GM21717 (cell line): ENCODE measurements at regions not wholly inside any gene's neighbourhood (a gene's known extent, or its start where the extent isn't known, plus 50 kb on each side); places are given as distances from the start of the nearest gene placed in this dataset.
"Not testable (repeated sequence)": the region's sequence is repeated elsewhere in the genome, so short reads cannot be mapped to it uniquely, and the experiment has no call there.

Experiments
- ATAC-seq: cut with Tn5 transposase; IDR thresholded peaks from one replicate; pipeline ENCODE4 v1.9.1; 2021; ENCODE audit warnings: mild to moderate bottlenecking, moderate library complexity; ENCODE audit not compliant: unreplicated experiment

DNA sequence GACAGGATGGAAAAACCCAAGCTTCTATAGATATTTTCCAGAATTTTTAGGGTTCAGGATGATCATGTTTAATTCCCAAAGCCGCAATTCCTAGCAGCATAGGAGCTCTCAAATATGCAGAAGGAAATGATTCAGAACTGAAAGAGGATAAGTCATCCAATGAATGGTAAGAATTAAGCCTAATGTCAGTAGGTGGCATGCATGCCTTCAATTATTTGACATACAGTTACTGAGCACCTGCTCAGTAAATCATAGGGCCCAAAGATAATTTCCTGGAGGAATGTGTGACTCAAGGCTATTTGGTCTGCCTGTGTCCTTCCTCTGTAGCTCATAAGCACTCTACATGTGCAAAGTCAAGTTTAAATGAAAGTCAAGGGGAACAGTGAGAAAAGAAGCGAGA lies 116.8 kb upstream of the SLC38A4 start:
- no peak for ATAC-seq

DNA sequence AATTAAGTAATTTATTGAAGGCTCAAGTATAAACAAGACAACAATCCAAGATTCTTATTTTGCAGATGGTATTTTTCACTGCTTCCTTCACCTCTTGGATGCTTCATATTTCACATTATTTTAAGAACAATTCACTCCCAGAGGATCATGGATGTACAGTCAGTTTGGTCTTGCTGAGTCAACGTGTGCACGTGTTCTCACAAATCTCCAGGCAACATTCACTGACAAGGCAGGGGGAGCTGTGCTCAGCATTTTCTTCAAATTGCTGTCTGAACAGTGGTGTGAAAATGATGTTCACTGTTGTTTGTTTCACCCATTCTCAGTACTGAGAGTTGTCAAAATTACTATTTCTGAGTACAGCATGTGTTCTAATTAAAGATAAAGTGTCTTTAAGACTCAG lies 118.3 kb upstream of the SLC38A4 start:
- ATAC-seq, result no peak

DNA sequence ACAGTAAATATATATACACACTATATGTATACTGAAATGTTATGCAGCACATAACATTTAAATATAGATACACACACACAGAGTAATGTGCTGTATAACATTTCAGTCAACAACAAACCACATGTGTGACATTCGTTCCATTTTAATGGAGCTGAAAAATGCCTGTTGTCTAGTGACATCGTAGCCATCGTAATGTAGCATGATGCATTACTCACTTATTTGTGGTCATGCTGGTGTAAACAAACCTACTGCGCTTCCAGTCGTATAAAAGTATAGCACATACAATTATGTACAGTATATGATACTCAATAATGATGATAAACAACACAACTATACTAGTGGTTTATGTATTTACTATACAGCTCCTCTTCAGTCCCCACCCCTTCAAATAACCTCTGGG lies 119.0 kb upstream of the SLC38A4 start:
- no peak for ATAC-seq

DNA sequence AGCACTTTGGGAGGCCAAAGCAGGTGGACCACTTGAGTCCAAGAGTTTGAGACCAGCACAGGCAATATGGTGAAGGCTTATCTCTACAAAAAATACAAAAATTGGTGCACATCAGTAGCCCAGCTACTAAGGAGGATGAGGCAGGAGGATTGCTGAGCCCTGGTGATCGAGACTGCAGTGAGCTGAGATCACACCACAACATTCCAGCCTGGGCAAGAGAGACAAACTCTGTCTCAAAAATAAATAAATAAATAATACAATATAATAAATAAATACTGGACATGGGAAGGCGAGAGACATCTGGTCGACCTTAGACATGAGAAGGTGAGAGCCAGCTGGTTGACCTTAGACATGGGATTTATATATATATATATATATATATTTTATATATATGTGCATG lies 119.8 kb upstream of the SLC38A4 start:
- ATAC-seq, result no peak

DNA sequence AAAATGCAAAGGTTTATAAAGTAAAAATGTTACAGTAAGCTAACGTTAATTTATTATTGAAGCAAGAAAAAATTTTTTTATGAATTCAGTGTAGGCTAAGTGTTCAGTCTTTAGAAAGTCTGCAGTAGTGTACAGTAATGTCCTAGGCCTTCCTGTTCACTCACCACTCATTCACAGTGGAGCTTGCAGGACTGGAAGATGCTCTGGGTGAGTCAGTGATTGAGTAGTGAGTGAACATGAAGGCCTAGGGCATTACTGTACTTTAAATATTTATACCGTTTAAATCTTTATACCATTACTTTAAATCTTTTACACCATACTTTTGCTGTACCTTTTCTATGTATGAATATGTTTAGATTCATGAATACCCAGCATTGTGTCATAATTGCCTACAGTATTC lies 120.3 kb upstream of the SLC38A4 start:
- ATAC-seq, result no peak

DNA sequence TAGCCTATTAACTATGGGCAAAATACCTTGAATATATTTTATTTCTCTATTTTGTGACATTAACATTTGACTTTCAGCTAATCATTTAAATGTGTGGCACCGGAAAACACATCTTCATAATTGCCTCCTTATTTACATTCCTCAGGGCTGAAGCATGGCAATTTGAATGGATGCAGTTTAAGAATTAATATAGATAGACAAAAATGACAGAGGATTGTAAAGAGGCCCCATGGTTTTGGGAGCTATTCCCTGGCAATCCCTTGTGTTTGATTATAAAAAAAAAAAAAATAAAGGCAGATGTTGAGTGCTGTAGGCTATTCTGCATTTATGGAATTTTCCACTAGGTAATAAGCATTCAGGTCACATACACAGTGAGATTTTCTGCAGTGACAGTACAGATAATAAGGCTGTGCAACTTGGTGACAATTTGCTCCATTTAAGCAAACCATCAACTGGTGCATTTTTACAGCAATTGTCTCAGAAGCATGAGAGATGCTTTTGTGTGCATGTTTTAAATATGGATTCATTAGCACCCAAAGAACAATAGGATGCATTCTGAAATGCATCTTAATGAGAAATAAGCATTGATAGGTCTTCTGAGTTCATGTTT lies 123.2 kb upstream of the SLC38A4 start:
- no peak for ATAC-seq

DNA sequence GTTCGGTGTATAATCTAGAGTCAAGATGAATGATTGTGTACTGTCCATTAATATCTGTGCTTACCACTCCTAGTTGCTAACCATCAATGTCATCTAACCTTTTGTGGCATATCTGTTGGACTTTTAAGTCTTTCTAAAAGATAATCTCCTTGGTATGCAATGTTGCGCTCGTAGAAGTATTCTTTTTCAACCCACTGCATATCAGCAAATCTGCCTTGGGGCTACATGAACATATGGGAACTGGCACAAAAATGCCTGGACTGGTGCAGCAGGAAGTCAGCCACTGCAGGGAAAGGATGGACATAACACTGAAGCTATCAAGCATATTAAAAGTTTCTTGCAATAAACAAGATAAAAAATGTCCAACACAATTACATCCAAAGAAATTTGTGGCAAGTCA lies 124.3 kb upstream of the SLC38A4 start:
- no peak for ATAC-seq

DNA sequence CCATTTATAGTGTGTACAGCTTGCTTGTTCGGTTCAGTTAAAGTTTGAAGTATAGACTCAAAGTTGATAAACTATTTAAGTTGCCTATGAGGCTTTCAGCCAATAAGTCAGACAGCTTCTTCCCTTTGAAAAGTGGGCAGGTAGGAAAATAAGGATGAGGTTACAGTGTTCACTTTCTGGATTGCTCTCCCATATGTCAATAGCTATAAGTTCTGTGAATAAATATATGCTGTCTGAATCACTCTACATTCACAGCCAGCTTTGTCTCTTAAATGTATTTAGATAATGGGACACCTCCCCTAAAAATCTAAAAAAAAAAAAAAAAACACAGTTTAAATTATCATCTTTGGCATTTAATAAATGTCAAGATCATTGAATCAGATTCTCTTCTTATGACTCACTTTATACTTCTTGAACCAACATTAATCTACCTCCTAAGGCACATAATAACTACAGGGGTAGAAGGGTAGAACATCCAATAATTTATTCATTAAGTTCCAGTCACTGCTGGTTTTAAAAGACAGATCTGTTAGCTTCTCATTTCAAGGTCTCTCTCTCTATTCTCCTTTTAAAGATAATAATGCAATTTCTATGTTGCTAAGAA lies 126.4 kb upstream of the PCED1B start:
- no peak for ATAC-seq

DNA sequence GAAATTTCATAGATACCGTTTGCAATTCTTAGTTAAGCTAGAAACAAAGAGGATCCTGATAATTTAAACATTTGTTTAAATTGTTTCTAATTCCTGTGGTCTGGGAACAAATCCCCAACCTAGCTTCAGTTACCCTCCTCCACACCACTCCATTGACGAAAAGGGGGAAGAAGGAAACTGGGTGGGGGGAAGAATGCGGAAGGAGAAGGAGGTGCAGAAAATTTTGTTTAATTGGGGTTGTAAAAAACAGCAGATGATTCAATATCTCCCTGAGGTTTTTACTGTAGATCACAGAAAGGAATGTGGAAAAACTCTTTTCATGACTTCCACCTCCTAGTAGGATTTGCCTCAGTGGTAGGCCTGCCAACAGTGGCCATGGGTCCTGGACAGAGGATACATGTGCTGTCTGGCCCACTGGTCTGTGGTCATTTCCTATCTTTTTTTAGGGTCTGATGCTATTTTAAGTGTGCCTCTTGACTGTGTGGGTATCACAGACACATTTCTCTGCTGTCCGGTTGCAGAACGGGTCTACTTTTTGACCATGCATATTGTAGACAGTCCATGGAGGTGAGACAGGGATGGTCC lies 122.9 kb upstream of the PCED1B start:
- no peak for ATAC-seq

DNA sequence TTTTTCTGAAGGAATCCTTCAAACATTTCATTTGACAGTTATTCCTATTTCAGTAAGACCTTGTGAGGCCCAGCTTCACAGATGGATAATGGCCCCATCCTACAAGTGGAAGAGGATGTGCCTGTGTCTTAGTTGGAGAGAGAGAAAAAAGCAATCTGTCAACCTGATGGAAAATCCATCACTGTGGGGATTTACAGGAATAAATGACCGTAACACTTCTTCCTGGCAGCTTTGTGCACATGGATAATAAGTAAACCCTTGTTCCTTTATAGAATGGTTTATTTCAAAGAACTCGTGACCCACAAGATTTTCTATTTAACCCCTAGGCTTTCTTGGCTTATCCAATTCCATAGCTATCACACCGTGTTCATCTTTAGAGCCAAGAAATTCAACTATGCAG lies 121.4 kb upstream of the PCED1B start:
- ATAC-seq, result no peak

DNA sequence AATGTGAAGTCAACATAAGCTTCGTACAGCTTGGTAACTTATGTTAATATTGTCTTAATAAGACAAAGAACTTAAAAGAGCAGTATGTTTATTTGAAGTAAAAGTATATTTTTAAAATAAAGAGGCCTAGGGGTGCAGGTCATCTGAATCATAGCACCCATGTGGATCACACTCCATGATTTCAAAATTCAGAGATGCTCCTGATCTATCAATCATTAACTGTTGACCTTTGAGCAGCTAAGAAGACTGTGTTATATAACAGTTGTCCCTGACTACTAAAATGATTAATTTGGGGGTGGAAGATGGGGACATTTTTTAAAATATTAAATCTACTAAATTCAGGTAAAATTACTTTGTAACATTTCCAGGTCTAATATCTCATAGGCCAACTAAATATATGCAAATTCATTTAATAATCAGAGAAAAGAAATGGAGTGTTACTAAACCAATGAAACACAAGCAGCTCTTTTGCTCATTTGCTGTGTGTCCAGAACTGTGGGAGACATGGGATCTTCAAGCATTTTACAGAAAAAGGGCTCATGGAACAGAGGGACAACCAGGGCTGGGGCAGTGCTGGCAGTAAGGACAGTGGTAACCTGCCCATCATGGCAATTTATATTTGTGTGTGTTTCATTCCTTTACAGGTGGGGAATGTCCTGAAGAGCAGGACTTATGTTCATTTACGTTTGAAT lies 120.7 kb upstream of the PCED1B start:
- ATAC-seq, result no peak

DNA sequence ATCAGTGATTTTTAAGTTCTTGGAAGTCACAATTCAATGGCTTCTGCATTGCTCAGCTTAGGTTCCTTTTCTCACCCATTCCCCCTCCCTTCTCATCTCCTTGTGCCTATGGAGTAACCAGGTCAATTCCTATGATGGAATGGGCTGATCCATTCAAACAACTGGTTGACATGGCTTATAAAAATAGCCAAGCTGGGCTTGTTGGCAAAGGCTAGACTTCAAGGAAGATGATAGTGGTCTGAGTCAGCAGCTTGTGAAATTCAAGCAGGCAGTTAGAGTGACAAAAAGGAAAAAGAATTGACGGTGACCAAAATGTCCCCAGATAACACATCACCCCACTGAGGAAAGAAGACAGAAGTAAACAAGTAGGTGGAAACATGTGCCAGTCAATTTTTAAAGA lies 119.9 kb upstream of the PCED1B start:
- no peak for ATAC-seq

DNA sequence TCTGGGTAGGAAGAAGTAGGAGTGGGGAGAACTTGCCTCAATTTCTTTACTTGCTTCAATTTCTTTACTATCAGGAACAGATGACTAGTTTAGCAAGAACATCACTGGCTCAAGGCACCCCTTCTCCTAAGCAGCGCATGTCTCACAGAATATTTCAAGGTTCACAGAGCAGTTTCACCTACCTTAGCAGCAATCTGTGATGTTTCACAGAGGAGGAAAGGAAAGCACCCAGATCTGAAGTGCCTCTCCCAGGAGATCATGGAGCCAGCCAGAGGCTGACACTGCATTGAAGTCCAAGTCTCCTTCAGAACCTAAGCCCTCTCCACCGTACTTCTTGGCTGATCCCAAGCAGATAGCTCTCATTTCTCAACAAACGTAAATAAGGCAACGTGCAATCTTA lies 118.7 kb upstream of the PCED1B start:
- ATAC-seq, result no peak

DNA sequence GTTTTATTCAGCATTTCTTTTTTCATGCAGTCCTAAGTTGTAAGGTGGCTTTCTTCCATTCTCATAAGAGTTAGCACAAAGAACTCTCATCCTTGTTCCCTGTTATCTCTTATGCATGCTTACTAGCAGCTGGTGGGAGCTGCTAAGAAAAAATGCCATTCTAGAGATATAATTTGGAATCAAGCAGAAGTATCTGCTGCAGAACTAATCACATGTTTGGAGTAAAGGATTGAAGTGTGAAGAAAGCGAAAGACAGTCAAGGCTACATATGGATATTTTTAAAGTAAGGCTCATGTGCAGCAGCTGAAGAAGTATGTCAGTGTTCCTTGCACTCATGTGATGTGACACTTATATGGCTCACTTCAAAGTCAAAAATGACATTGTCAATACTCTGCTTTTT lies 116.2 kb upstream of the PCED1B start:
- no peak for ATAC-seq

DNA sequence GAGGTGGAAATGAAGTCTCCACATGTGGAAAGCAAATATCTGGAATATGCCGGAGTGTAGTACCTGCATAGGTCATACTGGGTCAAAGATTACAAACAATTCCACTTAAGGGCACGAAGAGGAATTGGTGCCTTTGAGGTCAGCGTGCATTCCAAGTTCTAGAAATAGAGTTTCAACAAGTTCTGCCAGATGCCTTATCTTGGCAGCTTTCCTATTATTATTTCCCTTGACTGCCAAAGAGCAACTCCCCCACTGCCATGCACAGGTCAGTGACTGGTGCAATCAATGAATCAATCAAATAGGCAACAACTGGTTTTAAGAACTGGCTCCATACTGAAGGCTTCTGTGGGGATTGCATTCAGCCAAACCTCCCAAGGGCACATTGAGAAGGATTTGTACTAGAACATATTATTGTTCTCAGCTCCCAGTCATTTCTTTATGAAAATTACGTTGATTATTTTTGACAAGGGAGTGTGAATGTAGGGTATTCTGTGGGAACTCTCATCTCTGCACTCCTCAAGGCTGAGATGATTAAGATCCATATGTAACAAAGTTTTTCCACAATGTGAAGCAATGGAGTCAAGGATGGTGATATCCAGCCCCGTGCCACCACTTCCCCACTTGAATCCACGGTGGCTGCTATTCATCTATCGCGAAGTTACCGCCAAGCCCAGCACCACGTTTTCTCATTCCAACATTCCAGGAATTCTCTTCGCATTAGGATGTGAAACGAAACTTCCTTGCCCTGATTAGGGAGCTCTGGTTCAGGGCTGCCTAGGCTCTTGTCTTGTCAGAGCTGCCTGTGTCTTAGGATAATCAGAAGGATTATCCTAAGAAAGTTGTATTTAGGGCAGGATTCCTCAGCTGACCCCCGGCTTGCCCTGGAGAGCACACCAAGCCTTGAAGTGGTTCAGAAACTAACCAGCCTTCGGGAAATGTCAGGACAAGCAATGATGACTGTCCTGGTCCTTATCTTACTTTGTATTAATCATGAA lies 115.1 kb upstream of the PCED1B start:
- no peak for ATAC-seq

DNA sequence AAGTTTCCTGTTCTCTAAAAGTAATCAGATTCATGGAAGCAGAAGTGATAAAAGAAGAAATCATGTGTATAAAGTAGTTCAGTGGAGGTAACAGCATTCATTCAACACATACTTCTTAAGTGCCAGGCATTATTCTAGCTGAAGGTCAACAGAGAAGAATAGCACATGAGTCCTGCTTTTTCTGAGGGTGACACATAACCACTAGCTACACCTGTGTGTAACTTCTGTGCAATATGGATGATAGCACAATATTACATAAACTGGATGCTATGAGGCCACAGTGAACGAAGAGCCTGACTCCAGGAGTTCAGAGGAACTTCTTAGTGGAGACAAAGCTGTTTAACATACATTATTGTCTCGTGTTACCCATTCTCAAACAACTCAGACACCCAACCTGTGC lies 114.3 kb upstream of the PCED1B start:
- ATAC-seq, result no peak

DNA sequence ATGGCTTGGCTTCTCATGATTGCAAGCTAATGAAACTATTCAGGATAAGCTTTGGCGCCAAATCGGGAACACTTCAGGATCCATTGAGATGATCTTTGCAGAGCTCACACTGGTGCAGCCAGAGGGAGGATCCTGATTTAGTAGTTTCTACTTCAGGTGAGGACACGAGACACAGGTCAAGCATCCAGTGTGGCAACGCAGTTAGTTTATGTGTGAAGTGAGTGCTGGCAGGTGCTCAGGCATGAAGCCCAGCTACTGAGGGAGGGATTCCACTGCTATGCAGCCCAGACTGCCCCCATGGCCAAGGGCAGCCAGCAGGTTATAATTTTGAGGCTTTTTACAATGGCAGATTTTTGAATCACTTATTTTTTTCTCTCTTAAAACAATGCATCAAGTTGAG lies 113.5 kb upstream of the PCED1B start:
- ATAC-seq, result no peak

DNA sequence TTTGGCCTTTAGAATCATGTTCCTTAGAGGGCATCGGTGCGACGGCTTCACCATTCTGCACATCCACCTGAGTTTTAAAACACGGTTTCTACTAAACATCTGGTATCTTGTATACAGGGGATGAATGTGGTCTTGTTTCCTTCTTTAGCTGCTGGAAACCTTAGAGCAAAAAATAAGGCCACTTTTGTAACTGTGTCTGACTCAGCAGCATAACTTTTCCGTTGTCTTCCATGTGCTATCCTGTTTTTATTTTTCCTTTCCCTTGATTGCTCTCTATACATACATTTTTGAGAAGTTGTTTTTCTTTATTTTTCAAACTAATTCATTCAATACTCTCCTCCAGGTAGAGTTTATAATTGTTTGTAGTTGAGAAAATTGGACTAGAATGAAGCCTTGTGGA lies 108.8 kb upstream of the PCED1B start:
- ATAC-seq, result no peak

DNA sequence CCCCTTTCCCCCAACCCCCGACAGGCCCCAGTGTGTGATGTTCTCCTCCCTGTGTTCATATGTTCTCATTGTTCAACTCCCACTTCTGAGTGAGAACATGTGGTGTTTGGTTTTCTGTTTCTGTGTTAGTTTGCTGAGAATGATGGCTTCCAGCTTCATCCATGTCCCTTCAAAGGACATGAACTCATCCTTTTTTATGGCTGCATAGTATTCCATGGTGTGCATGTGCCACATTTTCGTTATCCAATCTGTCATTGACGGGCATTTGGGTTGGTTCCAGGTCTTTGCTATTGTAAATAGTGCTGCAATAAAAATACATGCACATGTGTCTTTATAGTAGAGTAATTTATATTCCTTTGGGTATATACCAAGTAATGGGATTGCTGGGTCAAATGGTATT lies 105.5 kb upstream of the PCED1B start:
- ATAC-seq, result not testable (repeated sequence)

DNA sequence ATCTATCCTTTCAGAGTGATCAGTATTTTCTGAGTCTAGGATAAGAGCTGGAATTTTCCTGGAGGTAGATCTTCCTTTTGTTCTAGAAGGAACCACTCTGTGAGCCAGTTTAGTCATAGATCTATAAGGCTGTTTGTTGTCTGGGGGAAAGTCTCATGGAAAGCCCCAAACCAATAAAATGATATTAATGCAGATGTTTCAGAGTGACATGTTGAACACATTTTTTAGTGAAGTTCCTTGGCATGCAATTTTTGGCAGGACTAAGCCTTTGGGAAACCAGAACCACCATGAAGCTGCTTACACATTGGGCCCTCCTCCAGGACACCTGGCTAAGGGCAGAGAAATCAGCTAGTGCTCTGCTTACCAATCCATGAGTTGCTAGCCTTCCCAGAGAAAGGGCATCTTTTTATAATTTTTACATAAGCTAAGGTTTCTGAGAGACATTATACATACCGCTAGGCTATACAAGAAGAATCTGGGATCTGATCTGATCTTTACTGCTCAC lies 101.5 kb upstream of the PCED1B start:
- ATAC-seq, result no peak

DNA sequence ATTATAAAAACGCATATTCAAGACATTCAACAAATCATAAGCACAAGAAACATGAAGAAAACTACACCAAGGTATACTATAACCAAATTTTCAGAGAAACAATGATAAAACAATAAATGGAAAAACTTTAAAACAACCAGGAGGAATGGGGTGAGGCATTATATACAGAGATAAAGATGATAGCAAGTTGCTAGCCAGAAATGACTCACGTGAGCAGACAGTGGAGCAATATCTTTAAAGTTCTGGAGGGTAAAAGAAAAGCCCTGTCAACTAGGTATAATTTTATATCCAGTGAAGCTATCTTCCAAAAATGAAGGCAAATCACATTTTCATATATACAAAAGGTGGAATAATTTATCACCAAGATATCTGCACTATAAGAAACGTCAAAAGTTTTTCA lies 97.8 kb upstream of the PCED1B start:
- ATAC-seq, result no peak
